Heart right ventricle (tissue), 16 donors: ENCODE measurements at regions not wholly inside any gene's neighbourhood (a gene's known extent, or its start where the extent isn't known, plus 50 kb on each side); places are given as distances from the start of the nearest gene placed in this dataset.

ENCODE experiments used
- ATAC-seq, 8 donors: fragments of 200-7000 bp; cut with Tn5 transposase; one replicate each; pipeline ENCODE4 v1.9.1; 2020; ENCODE audit warnings: mild to moderate bottlenecking in 8 of 8, moderate library complexity in 8 of 8, moderate number of reproducible peaks in 1 of 8
- DNase-seq, 2 donors: peaks; one replicate each; pipeline ENCODE4 v3.0.0-alpha.2; 2020
- H3K27ac ChIP-seq, 10 donors: fragments of 200-600 bp; sonication (generic) in 2 of 10; one replicate each; pipeline versions ENCODE4 v1.5.0 to v1.8.0; 2020 to 2022; ENCODE audit warnings: mild to moderate bottlenecking in 3 of 10
- H3K27me3 ChIP-seq, 7 donors: fragments of 200-600 bp; one replicate each; pipeline ENCODE4 v1.8.0; 2021 to 2022; ENCODE audit warnings: mild to moderate bottlenecking in 2 of 7
- H3K36me3 ChIP-seq, 9 donors: fragments of 200-600 bp; sonication (generic) in 1 of 9; one replicate each; pipeline versions ENCODE4 v1.5.0 to v1.8.0; 2020 to 2022; ENCODE audit warnings: mild to moderate bottlenecking in 2 of 9
- H3K4me1 ChIP-seq, 9 donors: fragments of 200-600 bp; sonication (generic) in 1 of 9; one replicate each; pipeline versions ENCODE4 v1.5.0 to v1.8.0; 2020 to 2022; ENCODE audit warnings: mild to moderate bottlenecking in 4 of 9
- H3K4me3 ChIP-seq, 10 donors: fragments of 200-600 bp; sonication (generic) in 2 of 10; one replicate each; pipeline versions ENCODE4 v1.5.0 to v1.8.0; 2020 to 2022; ENCODE audit warnings: mild to moderate bottlenecking in 7 of 10, moderate library complexity in 2 of 10
- H3K9me3 ChIP-seq, 11 donors: fragments of 200-600 bp in 10 of 11; sonication (generic) in 2 of 11; one replicate each; pipeline versions ENCODE4 v1.5.0 to v1.8.0; 2013 to 2022; ENCODE audit warnings: mild to moderate bottlenecking in 2 of 11, control low read depth in 1 of 11, moderate library complexity in 1 of 11
- CTCF ChIP-seq, 9 donors: fragments of 200-600 bp; sonication (generic) in 2 of 9; IDR thresholded peaks; one replicate each; pipeline versions ENCODE4 v1.5.0 to v1.8.0; 2021 to 2022; ENCODE audit warnings: antibody characterized with exemption in 9 of 9, mild to moderate bottlenecking in 5 of 9, moderate library complexity in 1 of 9
- WGBS, 2 donors: extraction: QIAGEN DNeasy Blood & Tissue Kit; methylation state at CpG; one replicate each; pipeline ENCODE4 v1.1.7; 2013; ENCODE audit warnings: inconsistent platforms in 1 of 2; 5-methylcytosine and 5-hydroxymethylcytosine counted together
- intact Hi-C, 10 donors: fragments of 100-400 bp; cut with DNase I; formaldehyde crosslinking; loops; one replicate each; pipeline versions ENCODE4 v1.11.1 to v1.14.2; 2022
- donor health status: Arrhythmogenic right ventricular cardiomyopathy.
- donor health status: ischemic (EF 13 %, LVEDD 7.1; RV severe dilation, severe dysfunction).
- donor health status: healthy with polysubstance abuse.
- donor health status: DM: no; HTN: yes; CAD: no.
- donor health status: DM: no; HTN: no; CAD: no.
- donor health status: ischemic (EF 25% LVEDD 6.9; RV normal size, moderate dysfunction).
- donor health status: ischemic (EF 25% LVEDD 5.7; RV mildly dilated, moderate dysfunction).
- donor health status: healthy.
- donor health status: DM: yes; HTN: yes; CAD: no.
- donor health status: Ischemic cardiomyopathy.
- donor health status: ischemic (EF 35%, LVEDD 5.7; RV mildly dilated, moderate dysfunction).
- donor health status: nonischemic (EF 11% LVEDD 7.7; RV severe dilation, severe dysfunction).
- donor health status: DM: yes; HTN: yes; CAD: no.
- donor health status: PGD.
- donor health status: ischemic (EF 29% LVEDD 5.4; RV normal size, mild dysfunction).
- donor health status: nonischemic (EF 23%, LVEDD 6.1; RV moderate dilation, normal function).

- 97 to 100% methylated on average over 2 of the region's 2 CpGs for WGBS, 2 donors
- no peaks in the 10 kb centered on the region for H3K27me3 ChIP-seq
Measured at GRCh38 chr4:115873048-115873447, 759.6 kb upstream of the NDST4 start.

GRCh38 chr4:115871596-115871995, 758.2 kb upstream of the NDST4 start:
- Histone ChIP-seq H3K9me3 (no peaks in the 10 kb centered on the region), H3K27ac (no peak overlapping the region), H3K36me3 (no peaks in the 10 kb centered on the region), H3K4me3 (no peak overlapping the region), H3K4me1 (no peaks in the 10 kb centered on the region), H3K27me3 (no peaks in the 10 kb centered on the region)
- intact Hi-C loops, result no loop called here
- DNase-seq (no peak), ATAC-seq (no peak)
- no peak for TF ChIP-seq CTCF (IDR thresholded peaks at IDR 0.05)

More at GRCh38 chr4:115873048-115873447, 759.6 kb upstream of the NDST4 start:
- Histone ChIP-seq H3K27ac (no peak overlapping the region), H3K4me3 (no peak overlapping the region), H3K9me3 (no peaks in the 10 kb centered on the region), H3K36me3 (no peaks in the 10 kb centered on the region), H3K4me1 (no peaks in the 10 kb centered on the region)
- DNase-seq (no peak), ATAC-seq (no peak)
- intact Hi-C loops, result no loop called here
- no peak for TF ChIP-seq CTCF (IDR thresholded peaks at IDR 0.05)

- TF ChIP-seq CTCF (IDR thresholded peaks at IDR 0.05), result no peak
- Histone ChIP-seq H3K4me1 (no peaks in the 10 kb centered on the region), H3K36me3 (no peaks in the 10 kb centered on the region), H3K27ac (no peak overlapping the region), H3K27me3 (no peaks in the 10 kb centered on the region), H3K4me3 (no peak overlapping the region), H3K9me3 (no peaks in the 10 kb centered on the region)
- ATAC-seq (no peak), DNase-seq (no peak)
- WGBS, 2 donors, result 64 to 73% methylated on average over 3 of the region's 3 CpGs
- intact Hi-C loops, result no loop called here
Measured at GRCh38 chr4:115866364-115866896, 753.0 kb upstream of the NDST4 start.

- Histone ChIP-seq H3K4me1 (no peaks in the 10 kb centered on the region), H3K4me3 (no peak overlapping the region), H3K27ac (no peak overlapping the region), H3K9me3 (no peaks in the 10 kb centered on the region), H3K36me3 (no peaks in the 10 kb centered on the region), H3K27me3 (no peaks in the 10 kb centered on the region)
- no peak for TF ChIP-seq CTCF (IDR thresholded peaks at IDR 0.05)
- intact Hi-C loops, result no loop called here
- no peak for ATAC-seq
- WGBS, 2 donors, result 48 to 51% methylated on average over 2 of the region's 2 CpGs
- DNase-seq, result no peak
Measured at GRCh38 chr4:115865736-115866135, 752.3 kb upstream of the NDST4 start.

GRCh38 chr4:115852767-115853091, 739.3 kb upstream of the NDST4 start:
- no peaks in the 10 kb centered on the region for H3K4me1 ChIP-seq
- DNase-seq (no peak), ATAC-seq (no peak)
- H3K27ac ChIP-seq, result no peak overlapping the region
- H3K27me3 ChIP-seq, result no peaks in the 10 kb centered on the region
- no peak overlapping the region for H3K4me3 ChIP-seq
- intact Hi-C loops, result no loop called here
- H3K36me3 ChIP-seq, result no peaks in the 10 kb centered on the region
- WGBS, 2 donors, result 80% methylated on average over 1 of the region's 1 CpG
- H3K9me3 ChIP-seq, result peaks cover 0 to 7% (median 0%) of the 10 kb centered on the region in 11 donors
- no peak for TF ChIP-seq CTCF (IDR thresholded peaks at IDR 0.05)
